GM23338 (cell line): ENCODE measurements at regions not wholly inside any gene's neighbourhood (a gene's known extent, or its start where the extent isn't known, plus 50 kb on each side); places are given as distances from the start of the nearest gene placed in this dataset.

ENCODE experiments used
- ATAC-seq: fragments of 200-7000 bp; cut with Tn5 transposase; 3 replicates; pipeline ENCODE4 v1.9.1; 2020
- DNase-seq: peaks from one replicate; pipeline ENCODE4 v3.0.0-alpha.2; 2015; ENCODE audit warnings: low spot score
- H2AFZ ChIP-seq: fragments of 200-600 bp; sonication (generic); 2 replicates; pipeline ENCODE4 v1.8.0; 2016; ENCODE audit warnings: antibody characterized with exemption, mild to moderate bottlenecking, moderate library complexity
- H3F3A ChIP-seq: fragments of 200-600 bp; sonication (generic); replicated peaks from 2 replicates; pipeline ENCODE4 v1.8.0; 2017; ENCODE audit warnings: antibody characterized with exemption, mixed run types, low read depth
- H3K27ac ChIP-seq: fragments of 200-600 bp; sonication (generic); 2 replicates; pipeline ENCODE4 v1.6.1; 2016; ENCODE audit warnings: low read depth
- H3K27me3 ChIP-seq: fragments of 200-600 bp; sonication (generic); 2 replicates; pipeline ENCODE4 v1.8.0; 2016; ENCODE audit warnings: mild to moderate bottlenecking, mixed run types, moderate library complexity; ENCODE audit not compliant: insufficient read depth
- H3K36me3 ChIP-seq: fragments of 200-600 bp; sonication (generic); 2 replicates; pipeline ENCODE4 v1.8.0; 2016; ENCODE audit warnings: mild to moderate bottlenecking; ENCODE audit not compliant: insufficient read depth
- H3K4me1 ChIP-seq: fragments of 200-600 bp; sonication (generic); 2 replicates; pipeline ENCODE4 v1.8.0; 2016; ENCODE audit warnings: mild to moderate bottlenecking, moderate library complexity; ENCODE audit not compliant: insufficient read depth
- H3K4me2 ChIP-seq: fragments of 200-600 bp; sonication (generic); 2 replicates; pipeline ENCODE4 v1.7.1; 2017; ENCODE audit warnings: mixed run types
- H3K4me3 ChIP-seq: fragments of 200-600 bp; sonication (generic); 2 replicates; pipeline ENCODE4 v1.6.1; 2016; ENCODE audit warnings: mixed run types
- H3K79me2 ChIP-seq: fragments of 200-600 bp; sonication (generic); replicated peaks from 2 replicates; pipeline ENCODE4 v1.8.0; 2017; ENCODE audit warnings: mild to moderate bottlenecking; ENCODE audit not compliant: insufficient read depth
- H3K9me2 ChIP-seq: fragments of 200-600 bp; sonication (generic); 2 replicates; pipeline ENCODE4 v1.8.0; 2017; ENCODE audit not compliant: insufficient read depth
- H4K20me1 ChIP-seq: fragments of 200-600 bp; sonication (generic); replicated peaks from 2 replicates; pipeline ENCODE4 v1.8.0; 2017; ENCODE audit warnings: mild to moderate bottlenecking; ENCODE audit not compliant: insufficient read depth
- H3K27ac Mint-ChIP-seq: 2 replicates; pipeline ENCODE4 v1.8.0; 2020; ENCODE audit warnings: inconsistent platforms, mild to moderate bottlenecking, moderate library complexity, mixed read lengths
- H3K27me3 Mint-ChIP-seq: 3 replicates; pipeline ENCODE4 v1.8.0; 2022; ENCODE audit warnings: low read depth, mild to moderate bottlenecking, moderate library complexity, mixed read lengths, inconsistent platforms; ENCODE audit not compliant: insufficient read depth, poor library complexity
- H3K36me3 Mint-ChIP-seq: 3 replicates; pipeline ENCODE4 v1.8.0; 2021; ENCODE audit warnings: low read depth, mild to moderate bottlenecking, inconsistent platforms, moderate library complexity, mixed read lengths
- H3K4me1 Mint-ChIP-seq: 3 replicates; pipeline ENCODE4 v1.8.0; 2020; ENCODE audit warnings: mild to moderate bottlenecking, inconsistent platforms, mixed read lengths
- H3K4me3 Mint-ChIP-seq: 3 replicates; pipeline ENCODE4 v1.8.0; 2021; ENCODE audit warnings: moderate library complexity, mild to moderate bottlenecking, inconsistent platforms, mixed read lengths
- H3K9me3 Mint-ChIP-seq: 3 replicates; pipeline ENCODE4 v1.8.0; 2020; ENCODE audit warnings: moderate library complexity, mild to moderate bottlenecking, inconsistent platforms, mixed read lengths
- CREB1 ChIP-seq: fragments of 250-450 bp; sonication (Bioruptor Pico); IDR thresholded peaks from 2 replicates; pipeline ENCODE4 v1.5.0; 2020; ENCODE audit warnings: low read depth, mild to moderate bottlenecking, moderate library complexity
- EZH2phosphoT487 ChIP-seq: fragments of 200-600 bp; sonication (generic); IDR thresholded peaks from one replicate; pipeline ENCODE4 v1.8.1; 2018; ENCODE audit warnings: antibody characterized with exemption; ENCODE audit not compliant: unreplicated experiment
- JUNB ChIP-seq: IDR thresholded peaks from one replicate; pipeline ENCODE4 v1.6.1; 2016; ENCODE audit warnings: antibody characterized with exemption; ENCODE audit not compliant: unreplicated experiment
- POLR2AphosphoS5 ChIP-seq: IDR thresholded peaks from 2 replicates; pipeline ENCODE4 v1.6.1; 2016; ENCODE audit warnings: antibody characterized with exemption, low read depth
- REST ChIP-seq: IDR thresholded peaks from one replicate; pipeline ENCODE4 v1.6.1; 2018; ENCODE audit warnings: antibody characterized with exemption; ENCODE audit not compliant: unreplicated experiment
- STAT1 ChIP-seq: IDR thresholded peaks from one replicate; pipeline ENCODE4 v1.6.1; 2016; ENCODE audit warnings: antibody characterized with exemption; ENCODE audit not compliant: unreplicated experiment
- ZNF331 ChIP-seq: fragments of 250-450 bp; sonication (Bioruptor Pico); IDR thresholded peaks from 2 replicates; pipeline ENCODE4 v1.5.0; 2020; ENCODE audit warnings: low read depth, mild to moderate bottlenecking, moderate library complexity
- TF ChIP-seq, protein P1 (sequence below): IDR thresholded peaks from 2 replicates; pipeline ENCODE4 v1.6.1; 2016; ENCODE audit warnings: antibody characterized with exemption
- TF ChIP-seq, protein P2 (sequence below), 2 experiments: fragments of 200-600 bp in 1 of 2; sonication (generic) in 1 of 2; conservative IDR thresholded peaks; 2 replicates each; pipeline versions ENCODE4 v1.5.1 to v1.6.1; 2016 to 2017; ENCODE audit warnings: antibody characterized with exemption in 2 of 2, low read depth in 2 of 2, mild to moderate bottlenecking in 2 of 2, moderate library complexity in 1 of 2
- TF ChIP-seq, protein P3 (sequence below): fragments of 250-450 bp; sonication (Bioruptor Pico); IDR thresholded peaks from 2 replicates; pipeline ENCODE4 v1.5.0; 2020; ENCODE audit warnings: mild to moderate bottlenecking, moderate library complexity

GRCh38 chr10:89937494-89937893 lies 236.1 kb downstream of the KIF20B start:
- Histone ChIP-seq H3K27me3 (no peaks in the 10 kb centered on the region), H3K4me3 (no peak overlapping the region), H3K27ac (no peak overlapping the region), H4K20me1 (no peaks in the 10 kb centered on the region), H3K9me2 (0 out of 2 replicates have a peak, but pooled peaks cover 7% of the 10 kb centered on the region), H3K36me3 (0 out of 2 replicates have a peak, but pooled peaks cover 3% of the 10 kb centered on the region), H3F3A (no peaks in the 10 kb centered on the region), H3K4me2 (no peak overlapping the region), H2AFZ (no peak overlapping the region), H3K79me2 (no peaks in the 10 kb centered on the region), H3K4me1 (no peaks in the 10 kb centered on the region)
- H3K36me3 Mint-ChIP-seq = peaks cover 4% of the 10 kb centered on the region; the same call in 2 of the 3 replicates
- H3K27ac Mint-ChIP-seq = no peak overlapping the region
- ATAC-seq (no peak), DNase-seq (no peak)
- H3K4me1 Mint-ChIP-seq = no peaks in the 10 kb centered on the region
- TF ChIP-seq POLR2AphosphoS5 (no peak), JUNB (no peak), ZNF331 (no peak), CREB1 (CRISPR knock-in tag) (no peak), REST (no peak), STAT1 (no peak), EZH2phosphoT487 (no peak)
- TF ChIP-seq, protein P1, sequence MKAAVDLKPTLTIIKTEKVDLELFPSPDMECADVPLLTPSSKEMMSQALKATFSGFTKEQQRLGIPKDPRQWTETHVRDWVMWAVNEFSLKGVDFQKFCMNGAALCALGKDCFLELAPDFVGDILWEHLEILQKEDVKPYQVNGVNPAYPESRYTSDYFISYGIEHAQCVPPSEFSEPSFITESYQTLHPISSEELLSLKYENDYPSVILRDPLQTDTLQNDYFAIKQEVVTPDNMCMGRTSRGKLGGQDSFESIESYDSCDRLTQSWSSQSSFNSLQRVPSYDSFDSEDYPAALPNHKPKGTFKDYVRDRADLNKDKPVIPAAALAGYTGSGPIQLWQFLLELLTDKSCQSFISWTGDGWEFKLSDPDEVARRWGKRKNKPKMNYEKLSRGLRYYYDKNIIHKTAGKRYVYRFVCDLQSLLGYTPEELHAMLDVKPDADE = no peak
- TF ChIP-seq, protein P2, sequence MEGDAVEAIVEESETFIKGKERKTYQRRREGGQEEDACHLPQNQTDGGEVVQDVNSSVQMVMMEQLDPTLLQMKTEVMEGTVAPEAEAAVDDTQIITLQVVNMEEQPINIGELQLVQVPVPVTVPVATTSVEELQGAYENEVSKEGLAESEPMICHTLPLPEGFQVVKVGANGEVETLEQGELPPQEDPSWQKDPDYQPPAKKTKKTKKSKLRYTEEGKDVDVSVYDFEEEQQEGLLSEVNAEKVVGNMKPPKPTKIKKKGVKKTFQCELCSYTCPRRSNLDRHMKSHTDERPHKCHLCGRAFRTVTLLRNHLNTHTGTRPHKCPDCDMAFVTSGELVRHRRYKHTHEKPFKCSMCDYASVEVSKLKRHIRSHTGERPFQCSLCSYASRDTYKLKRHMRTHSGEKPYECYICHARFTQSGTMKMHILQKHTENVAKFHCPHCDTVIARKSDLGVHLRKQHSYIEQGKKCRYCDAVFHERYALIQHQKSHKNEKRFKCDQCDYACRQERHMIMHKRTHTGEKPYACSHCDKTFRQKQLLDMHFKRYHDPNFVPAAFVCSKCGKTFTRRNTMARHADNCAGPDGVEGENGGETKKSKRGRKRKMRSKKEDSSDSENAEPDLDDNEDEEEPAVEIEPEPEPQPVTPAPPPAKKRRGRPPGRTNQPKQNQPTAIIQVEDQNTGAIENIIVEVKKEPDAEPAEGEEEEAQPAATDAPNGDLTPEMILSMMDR (conservative IDR thresholded peaks at IDR 0.05; ENCODE audit: low read depth in 2 of 2) = no peak
- TF ChIP-seq, protein P3, sequence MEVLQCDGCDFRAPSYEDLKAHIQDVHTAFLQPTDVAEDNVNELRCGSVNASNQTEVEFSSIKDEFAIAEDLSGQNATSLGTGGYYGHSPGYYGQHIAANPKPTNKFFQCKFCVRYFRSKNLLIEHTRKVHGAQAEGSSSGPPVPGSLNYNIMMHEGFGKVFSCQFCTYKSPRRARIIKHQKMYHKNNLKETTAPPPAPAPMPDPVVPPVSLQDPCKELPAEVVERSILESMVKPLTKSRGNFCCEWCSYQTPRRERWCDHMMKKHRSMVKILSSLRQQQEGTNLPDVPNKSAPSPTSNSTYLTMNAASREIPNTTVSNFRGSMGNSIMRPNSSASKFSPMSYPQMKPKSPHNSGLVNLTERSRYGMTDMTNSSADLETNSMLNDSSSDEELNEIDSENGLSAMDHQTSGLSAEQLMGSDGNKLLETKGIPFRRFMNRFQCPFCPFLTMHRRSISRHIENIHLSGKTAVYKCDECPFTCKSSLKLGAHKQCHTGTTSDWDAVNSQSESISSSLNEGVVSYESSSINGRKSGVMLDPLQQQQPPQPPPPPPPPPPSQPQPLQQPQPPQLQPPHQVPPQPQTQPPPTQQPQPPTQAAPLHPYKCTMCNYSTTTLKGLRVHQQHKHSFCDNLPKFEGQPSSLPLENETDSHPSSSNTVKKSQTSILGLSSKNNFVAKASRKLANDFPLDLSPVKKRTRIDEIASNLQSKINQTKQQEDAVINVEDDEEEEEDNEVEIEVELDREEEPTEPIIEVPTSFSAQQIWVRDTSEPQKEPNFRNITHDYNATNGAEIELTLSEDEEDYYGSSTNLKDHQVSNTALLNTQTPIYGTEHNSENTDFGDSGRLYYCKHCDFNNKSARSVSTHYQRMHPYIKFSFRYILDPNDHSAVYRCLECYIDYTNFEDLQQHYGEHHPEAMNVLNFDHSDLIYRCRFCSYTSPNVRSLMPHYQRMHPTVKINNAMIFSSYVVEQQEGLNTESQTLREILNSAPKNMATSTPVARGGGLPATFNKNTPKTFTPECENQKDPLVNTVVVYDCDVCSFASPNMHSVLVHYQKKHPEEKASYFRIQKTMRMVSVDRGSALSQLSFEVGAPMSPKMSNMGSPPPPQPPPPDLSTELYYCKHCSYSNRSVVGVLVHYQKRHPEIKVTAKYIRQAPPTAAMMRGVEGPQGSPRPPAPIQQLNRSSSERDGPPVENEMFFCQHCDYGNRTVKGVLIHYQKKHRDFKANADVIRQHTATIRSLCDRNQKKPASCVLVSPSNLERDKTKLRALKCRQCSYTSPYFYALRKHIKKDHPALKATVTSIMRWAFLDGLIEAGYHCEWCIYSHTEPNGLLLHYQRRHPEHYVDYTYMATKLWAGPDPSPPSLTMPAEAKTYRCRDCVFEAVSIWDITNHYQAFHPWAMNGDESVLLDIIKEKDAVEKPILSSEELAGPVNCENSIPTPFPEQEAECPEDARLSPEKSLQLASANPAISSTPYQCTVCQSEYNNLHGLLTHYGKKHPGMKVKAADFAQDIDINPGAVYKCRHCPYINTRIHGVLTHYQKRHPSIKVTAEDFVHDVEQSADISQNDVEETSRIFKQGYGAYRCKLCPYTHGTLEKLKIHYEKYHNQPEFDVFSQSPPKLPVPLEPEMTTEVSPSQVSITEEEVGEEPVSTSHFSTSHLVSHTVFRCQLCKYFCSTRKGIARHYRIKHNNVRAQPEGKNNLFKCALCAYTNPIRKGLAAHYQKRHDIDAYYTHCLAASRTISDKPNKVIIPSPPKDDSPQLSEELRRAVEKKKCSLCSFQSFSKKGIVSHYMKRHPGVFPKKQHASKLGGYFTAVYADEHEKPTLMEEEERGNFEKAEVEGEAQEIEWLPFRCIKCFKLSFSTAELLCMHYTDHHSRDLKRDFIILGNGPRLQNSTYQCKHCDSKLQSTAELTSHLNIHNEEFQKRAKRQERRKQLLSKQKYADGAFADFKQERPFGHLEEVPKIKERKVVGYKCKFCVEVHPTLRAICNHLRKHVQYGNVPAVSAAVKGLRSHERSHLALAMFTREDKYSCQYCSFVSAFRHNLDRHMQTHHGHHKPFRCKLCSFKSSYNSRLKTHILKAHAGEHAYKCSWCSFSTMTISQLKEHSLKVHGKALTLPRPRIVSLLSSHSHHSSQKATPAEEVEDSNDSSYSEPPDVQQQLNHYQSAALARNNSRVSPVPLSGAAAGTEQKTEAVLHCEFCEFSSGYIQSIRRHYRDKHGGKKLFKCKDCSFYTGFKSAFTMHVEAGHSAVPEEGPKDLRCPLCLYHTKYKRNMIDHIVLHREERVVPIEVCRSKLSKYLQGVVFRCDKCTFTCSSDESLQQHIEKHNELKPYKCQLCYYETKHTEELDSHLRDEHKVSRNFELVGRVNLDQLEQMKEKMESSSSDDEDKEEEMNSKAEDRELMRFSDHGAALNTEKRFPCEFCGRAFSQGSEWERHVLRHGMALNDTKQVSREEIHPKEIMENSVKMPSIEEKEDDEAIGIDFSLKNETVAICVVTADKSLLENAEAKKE (CRISPR knock-in tag) = no peak
- peaks cover 19% of the 10 kb centered on the region for H3K9me3 Mint-ChIP-seq
- no peaks in the 10 kb centered on the region for H3K27me3 Mint-ChIP-seq
- H3K4me3 Mint-ChIP-seq = no peak overlapping the region
